ENCODE measurements at regions not wholly inside any gene's neighbourhood (a gene's known extent, or its start where the extent isn't known, plus 50 kb on each side); places are given as distances from the start of the nearest gene placed in this dataset.

DNA sequence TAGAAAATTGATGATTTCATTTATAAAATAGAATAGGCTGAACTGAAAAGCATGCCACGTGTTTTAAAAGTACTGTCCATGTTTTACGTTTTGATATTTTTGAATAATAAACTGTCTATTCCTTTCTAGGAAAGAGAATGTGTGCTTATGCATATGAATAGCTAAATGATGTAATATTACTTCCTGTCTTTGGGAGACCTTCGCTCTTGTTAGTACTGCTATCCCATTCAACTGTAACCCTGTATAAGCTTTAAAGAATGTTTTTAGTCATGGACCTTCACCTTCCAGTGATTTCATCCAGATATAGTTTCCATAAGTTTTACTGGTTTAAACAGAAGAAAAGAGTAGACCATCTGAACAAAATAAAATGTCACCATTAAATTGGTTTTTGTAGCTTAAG is 274.4 kb upstream of the SEMA3A start:
- TF ChIP-seq POLR2A (IDR thresholded peaks at IDR 0.05): no peak
- TF ChIP-seq, protein P1, sequence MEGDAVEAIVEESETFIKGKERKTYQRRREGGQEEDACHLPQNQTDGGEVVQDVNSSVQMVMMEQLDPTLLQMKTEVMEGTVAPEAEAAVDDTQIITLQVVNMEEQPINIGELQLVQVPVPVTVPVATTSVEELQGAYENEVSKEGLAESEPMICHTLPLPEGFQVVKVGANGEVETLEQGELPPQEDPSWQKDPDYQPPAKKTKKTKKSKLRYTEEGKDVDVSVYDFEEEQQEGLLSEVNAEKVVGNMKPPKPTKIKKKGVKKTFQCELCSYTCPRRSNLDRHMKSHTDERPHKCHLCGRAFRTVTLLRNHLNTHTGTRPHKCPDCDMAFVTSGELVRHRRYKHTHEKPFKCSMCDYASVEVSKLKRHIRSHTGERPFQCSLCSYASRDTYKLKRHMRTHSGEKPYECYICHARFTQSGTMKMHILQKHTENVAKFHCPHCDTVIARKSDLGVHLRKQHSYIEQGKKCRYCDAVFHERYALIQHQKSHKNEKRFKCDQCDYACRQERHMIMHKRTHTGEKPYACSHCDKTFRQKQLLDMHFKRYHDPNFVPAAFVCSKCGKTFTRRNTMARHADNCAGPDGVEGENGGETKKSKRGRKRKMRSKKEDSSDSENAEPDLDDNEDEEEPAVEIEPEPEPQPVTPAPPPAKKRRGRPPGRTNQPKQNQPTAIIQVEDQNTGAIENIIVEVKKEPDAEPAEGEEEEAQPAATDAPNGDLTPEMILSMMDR (IDR thresholded peaks at IDR 0.05): no peak
